ENCODE measurements at regions not wholly inside any gene's neighbourhood (a gene's known extent, or its start where the extent isn't known, plus 50 kb on each side); places are given as distances from the start of the nearest gene placed in this dataset.

DNA sequence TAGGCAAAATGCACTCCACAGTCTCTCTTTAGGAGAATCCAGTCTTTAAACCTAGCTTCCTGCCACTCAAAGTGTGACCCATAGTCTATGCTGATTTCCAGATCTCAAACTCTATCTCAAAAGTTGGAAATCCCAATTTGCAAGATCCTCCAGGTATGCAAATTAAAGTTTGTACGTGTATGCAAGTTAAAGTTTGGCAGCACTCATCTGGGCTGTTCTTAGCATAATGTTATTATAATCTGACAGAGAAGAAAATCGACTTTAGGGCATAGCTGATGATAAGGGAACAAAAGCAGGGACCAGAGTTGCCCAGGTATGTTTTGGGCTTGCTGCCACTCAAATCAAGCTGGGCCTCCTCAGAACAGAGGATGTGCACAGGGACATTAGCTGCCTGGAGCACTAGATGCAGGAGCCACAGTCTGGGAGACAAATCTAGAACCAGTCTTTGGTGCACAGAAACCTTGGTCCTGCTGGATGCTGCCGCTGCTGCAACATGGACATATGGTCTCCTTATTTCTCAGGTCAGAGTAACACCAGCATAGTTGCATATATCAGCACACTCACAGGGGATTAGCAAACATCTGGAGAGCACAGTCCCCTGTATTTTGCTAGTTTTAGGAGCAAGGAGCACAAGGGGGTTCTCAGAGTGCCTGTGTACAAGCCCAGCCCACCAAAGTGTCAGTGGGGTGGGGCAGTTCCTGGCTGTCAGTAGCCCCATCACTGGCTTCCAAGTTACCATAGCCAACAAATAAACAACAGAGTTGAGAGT lies 242.6 kb downstream of the TTC32 start:
- WGBS (ENCODE audit: insufficient coverage, low lambda C conversion rate), result no CpG with 5 or more reads among the region's 3 CpGs

DNA sequence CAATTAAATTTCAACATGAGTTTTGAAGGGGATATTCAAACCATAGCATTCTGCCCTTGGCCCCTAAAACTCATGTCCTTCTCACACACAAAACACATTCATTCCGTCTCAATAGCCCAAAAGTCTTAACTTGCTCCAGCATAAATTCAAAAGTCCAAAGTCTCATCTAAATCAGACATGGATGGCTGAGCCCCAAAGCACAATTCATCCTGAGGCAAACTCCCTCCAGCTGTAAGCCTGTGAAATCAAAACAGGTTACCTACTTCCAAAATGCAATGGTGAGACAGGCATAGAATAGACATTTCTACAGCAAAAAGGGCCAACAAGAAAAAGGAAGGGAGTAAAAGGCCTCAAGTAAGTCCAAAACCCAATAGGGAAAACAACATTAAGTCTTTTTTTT lies 245.8 kb downstream of the TTC32 start:
- H3K9me3 ChIP-seq (ENCODE audit: control insufficient read depth, low read depth, low read length), result no peaks in the 10 kb centered on the region
- H3K4me3 ChIP-seq (ENCODE audit: low read length), result no peak overlapping the region
- no peaks in the 10 kb centered on the region for H3K4me1 ChIP-seq (ENCODE audit: control insufficient read depth, insufficient read depth, low read length)
- no peak for DNase-seq
- no peaks in the 10 kb centered on the region for H3K27me3 ChIP-seq (ENCODE audit: control insufficient read depth, insufficient read depth, low read length)
- H3K27ac ChIP-seq (ENCODE audit: low read length), result no peak overlapping the region
- WGBS (ENCODE audit: insufficient coverage, low lambda C conversion rate), result 80% methylated on average over 1 of the region's 1 CpG
- H3K36me3 ChIP-seq (ENCODE audit: control insufficient read depth, insufficient read depth, low read length), result no peaks in the 10 kb centered on the region

More for the DNA sequence above, 242.6 kb downstream of the TTC32 start:
- no peaks in the 10 kb centered on the region for H3K4me1 ChIP-seq (ENCODE audit: control insufficient read depth, insufficient read depth, low read length)
- H3K4me3 ChIP-seq (ENCODE audit: low read length), result no peak overlapping the region
- no peaks in the 10 kb centered on the region for H3K9me3 ChIP-seq (ENCODE audit: control insufficient read depth, low read depth, low read length)
- no peak overlapping the region for H3K27ac ChIP-seq (ENCODE audit: low read length)
- DNase-seq, result no peak
- no peaks in the 10 kb centered on the region for H3K36me3 ChIP-seq (ENCODE audit: control insufficient read depth, insufficient read depth, low read length)
- no peaks in the 10 kb centered on the region for H3K27me3 ChIP-seq (ENCODE audit: control insufficient read depth, insufficient read depth, low read length)

- 100% methylated on average over 2 of the region's 9 CpGs for WGBS (ENCODE audit: insufficient coverage, low lambda C conversion rate)
Measured at GRCh38 chr2:19654310-19655090, 247.3 kb downstream of the TTC32 start.

GRCh38 chr2:19653509-19653908 lies 248.3 kb downstream of the TTC32 start:
- Histone ChIP-seq H3K27me3 (ENCODE audit: control insufficient read depth, insufficient read depth, low read length) (no peaks in the 10 kb centered on the region), H3K27ac (ENCODE audit: low read length) (no peak overlapping the region), H3K4me3 (ENCODE audit: low read length) (no peak overlapping the region), H3K36me3 (ENCODE audit: control insufficient read depth, insufficient read depth, low read length) (no peaks in the 10 kb centered on the region), H3K9me3 (ENCODE audit: control insufficient read depth, low read depth, low read length) (no peaks in the 10 kb centered on the region), H3K4me1 (ENCODE audit: control insufficient read depth, insufficient read depth, low read length) (no peaks in the 10 kb centered on the region)
- DNase-seq, result no peak
- WGBS (ENCODE audit: insufficient coverage, low lambda C conversion rate), result no CpG with 5 or more reads among the region's 10 CpGs

More at GRCh38 chr2:19654310-19655090, 247.3 kb downstream of the TTC32 start:
- no peaks in the 10 kb centered on the region for H3K4me1 ChIP-seq (ENCODE audit: control insufficient read depth, insufficient read depth, low read length)
- no peak for DNase-seq
- no peaks in the 10 kb centered on the region for H3K9me3 ChIP-seq (ENCODE audit: control insufficient read depth, low read depth, low read length)
- H3K27ac ChIP-seq (ENCODE audit: low read length), result no peak overlapping the region
- no peak overlapping the region for H3K4me3 ChIP-seq (ENCODE audit: low read length)
- H3K27me3 ChIP-seq (ENCODE audit: control insufficient read depth, insufficient read depth, low read length), result no peaks in the 10 kb centered on the region
- no peaks in the 10 kb centered on the region for H3K36me3 ChIP-seq (ENCODE audit: control insufficient read depth, insufficient read depth, low read length)

DNA sequence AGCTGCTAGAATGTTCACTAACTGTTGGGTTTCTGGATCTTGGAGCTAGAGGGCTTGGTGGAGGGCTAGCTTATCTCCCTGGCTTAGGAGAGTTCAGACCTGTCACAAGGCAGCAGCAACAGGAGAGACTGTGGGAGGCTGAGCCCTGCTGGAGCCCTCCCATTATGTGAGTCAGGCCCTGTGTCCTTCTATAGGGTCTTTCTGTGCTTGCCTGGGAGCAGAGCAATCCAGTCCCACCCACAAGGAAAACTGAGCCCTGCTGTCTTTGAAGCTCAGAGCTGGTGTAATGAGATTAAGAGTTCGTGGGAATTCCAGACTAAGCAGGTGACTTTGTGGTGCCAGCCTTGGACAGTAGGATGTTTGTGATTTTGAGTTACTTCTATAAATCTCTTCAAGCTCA lies 249.0 kb downstream of the TTC32 start:
- no CpG with 5 or more reads among the region's 1 CpG for WGBS (ENCODE audit: insufficient coverage, low lambda C conversion rate)
- no peaks in the 10 kb centered on the region for H3K9me3 ChIP-seq (ENCODE audit: control insufficient read depth, low read depth, low read length)
- H3K27me3 ChIP-seq (ENCODE audit: control insufficient read depth, insufficient read depth, low read length), result no peaks in the 10 kb centered on the region
- no peak for DNase-seq
- H3K36me3 ChIP-seq (ENCODE audit: control insufficient read depth, insufficient read depth, low read length), result no peaks in the 10 kb centered on the region
- H3K27ac ChIP-seq (ENCODE audit: low read length), result no peak overlapping the region
- H3K4me1 ChIP-seq (ENCODE audit: control insufficient read depth, insufficient read depth, low read length), result no peaks in the 10 kb centered on the region
- H3K4me3 ChIP-seq (ENCODE audit: low read length), result no peak overlapping the region

DNA sequence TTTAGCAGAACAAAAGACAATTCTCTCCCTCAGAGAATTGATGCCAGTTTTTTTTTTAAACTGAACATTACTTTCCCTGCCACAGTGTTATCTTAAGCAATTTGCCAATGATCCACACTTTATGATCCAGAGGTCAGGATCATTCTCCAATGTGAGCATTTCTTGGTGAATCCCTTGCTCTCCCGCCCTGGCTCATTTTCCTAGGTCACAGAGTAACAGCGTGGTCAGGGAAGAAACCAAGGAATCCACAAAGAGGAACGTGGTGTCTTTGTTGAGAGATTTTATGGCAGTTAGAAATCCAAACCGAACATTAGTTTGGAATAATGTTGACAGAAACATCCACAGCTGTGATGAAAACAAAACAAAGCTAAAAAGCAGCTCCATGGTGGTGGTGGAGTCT lies 250.3 kb downstream of the TTC32 start:
- H3K4me1 ChIP-seq (ENCODE audit: control insufficient read depth, insufficient read depth, low read length), result no peaks in the 10 kb centered on the region
- WGBS (ENCODE audit: insufficient coverage, low lambda C conversion rate), result 38% methylated on average over 1 of the region's 4 CpGs
- no peak overlapping the region for H3K4me3 ChIP-seq (ENCODE audit: low read length)
- H3K27me3 ChIP-seq (ENCODE audit: control insufficient read depth, insufficient read depth, low read length), result no peaks in the 10 kb centered on the region
- no peaks in the 10 kb centered on the region for H3K36me3 ChIP-seq (ENCODE audit: control insufficient read depth, insufficient read depth, low read length)
- no peak overlapping the region for H3K27ac ChIP-seq (ENCODE audit: low read length)
- no peak for DNase-seq
- no peaks in the 10 kb centered on the region for H3K9me3 ChIP-seq (ENCODE audit: control insufficient read depth, low read depth, low read length)

DNA sequence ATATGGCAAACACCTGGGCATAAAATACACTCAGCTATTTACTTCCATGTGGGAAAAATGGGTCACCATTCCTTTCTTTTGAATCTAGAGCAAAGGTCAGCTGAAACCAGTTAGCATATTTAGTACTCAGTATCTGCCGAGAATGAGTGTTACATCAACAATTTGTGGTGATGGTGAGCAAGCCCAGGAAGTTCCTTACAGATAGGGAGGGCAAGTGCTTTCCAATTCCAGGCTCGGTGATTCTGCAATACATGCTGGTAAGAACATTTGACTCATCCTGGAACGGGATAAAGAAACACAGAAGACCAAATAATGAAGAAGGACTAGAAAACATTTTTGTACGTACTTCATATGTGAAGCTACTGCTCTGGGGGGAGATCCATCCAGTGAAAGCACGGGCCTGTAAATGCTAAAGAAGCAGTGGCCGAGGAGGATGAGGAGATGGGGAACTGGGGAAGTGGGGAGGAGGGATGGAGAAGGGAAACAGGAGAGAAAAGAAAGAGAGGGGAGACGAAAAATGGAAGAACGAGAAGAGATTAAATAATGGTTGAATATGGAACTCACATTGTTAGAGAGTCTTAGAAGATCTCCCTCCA lies 251.9 kb downstream of the TTC32 start:
- H3K4me3 ChIP-seq (ENCODE audit: low read length), result no peak overlapping the region
- DNase-seq, result no peak
- no peaks in the 10 kb centered on the region for H3K36me3 ChIP-seq (ENCODE audit: control insufficient read depth, insufficient read depth, low read length)
- no peaks in the 10 kb centered on the region for H3K27me3 ChIP-seq (ENCODE audit: control insufficient read depth, insufficient read depth, low read length)
- H3K9me3 ChIP-seq (ENCODE audit: control insufficient read depth, low read depth, low read length), result no peaks in the 10 kb centered on the region
- no peak overlapping the region for H3K27ac ChIP-seq (ENCODE audit: low read length)
- WGBS (ENCODE audit: insufficient coverage, low lambda C conversion rate), result 88% methylated on average over 6 of the region's 8 CpGs
- H3K4me1 ChIP-seq (ENCODE audit: control insufficient read depth, insufficient read depth, low read length), result no peaks in the 10 kb centered on the region

DNA sequence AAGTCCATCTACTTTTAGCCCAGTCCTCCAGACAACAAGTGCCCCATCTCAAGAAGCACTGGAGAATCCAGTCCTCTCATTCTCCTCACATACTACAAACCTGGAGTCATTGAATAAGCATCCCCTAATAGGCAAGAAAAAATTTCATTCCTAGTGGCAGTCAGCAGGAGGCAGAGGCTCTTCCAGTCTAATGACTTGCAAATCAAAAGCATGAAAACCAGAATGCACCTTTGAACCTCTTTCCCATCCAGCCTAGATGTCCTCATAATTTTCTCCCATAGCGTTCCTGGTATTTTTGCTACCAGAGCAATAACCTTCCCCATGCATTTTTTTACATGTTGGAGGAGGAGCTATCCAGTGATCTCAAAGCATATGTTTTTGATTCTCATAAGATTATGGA lies 252.6 kb downstream of the TTC32 start:
- Histone ChIP-seq H3K27me3 (ENCODE audit: control insufficient read depth, insufficient read depth, low read length) (no peaks in the 10 kb centered on the region), H3K36me3 (ENCODE audit: control insufficient read depth, insufficient read depth, low read length) (no peaks in the 10 kb centered on the region), H3K4me1 (ENCODE audit: control insufficient read depth, insufficient read depth, low read length) (no peaks in the 10 kb centered on the region), H3K9me3 (ENCODE audit: control insufficient read depth, low read depth, low read length) (no peaks in the 10 kb centered on the region), H3K4me3 (ENCODE audit: low read length) (no peak overlapping the region), H3K27ac (ENCODE audit: low read length) (no peak overlapping the region)
- no peak for DNase-seq
- WGBS (ENCODE audit: insufficient coverage, low lambda C conversion rate), result no CpG with 5 or more reads among the region's 1 CpG

GRCh38 chr2:19648583-19648982 lies 253.2 kb downstream of the TTC32 start:
- Histone ChIP-seq H3K27me3 (ENCODE audit: control insufficient read depth, insufficient read depth, low read length) (no peaks in the 10 kb centered on the region), H3K4me1 (ENCODE audit: control insufficient read depth, insufficient read depth, low read length) (no peaks in the 10 kb centered on the region), H3K9me3 (ENCODE audit: control insufficient read depth, low read depth, low read length) (no peaks in the 10 kb centered on the region), H3K4me3 (ENCODE audit: low read length) (no peak overlapping the region), H3K27ac (ENCODE audit: low read length) (no peak overlapping the region), H3K36me3 (ENCODE audit: control insufficient read depth, insufficient read depth, low read length) (no peaks in the 10 kb centered on the region)
- WGBS (ENCODE audit: insufficient coverage, low lambda C conversion rate), result no CpG with 5 or more reads among the region's 1 CpG
- no peak for DNase-seq

DNA sequence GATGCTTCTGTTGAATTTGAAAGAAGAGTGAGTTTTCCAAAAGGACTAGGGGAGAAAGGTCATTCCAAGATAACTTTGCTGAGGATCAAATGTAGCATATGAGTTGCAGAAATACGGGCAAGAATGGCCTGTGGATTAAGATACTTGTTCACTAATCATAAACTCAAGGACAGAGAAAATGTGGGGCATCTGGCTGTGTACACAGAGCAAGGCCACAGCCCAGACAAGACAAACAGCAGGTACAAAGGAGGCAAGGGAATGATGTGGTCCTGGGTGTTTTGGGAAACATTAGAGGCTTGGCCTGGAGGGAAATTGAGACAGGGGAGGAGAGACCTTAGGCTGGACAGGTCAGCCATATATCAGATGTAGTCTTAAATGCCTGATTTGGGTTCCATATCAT lies 254.8 kb downstream of the TTC32 start:
- Histone ChIP-seq H3K4me3 (ENCODE audit: low read length) (no peak overlapping the region), H3K9me3 (ENCODE audit: control insufficient read depth, low read depth, low read length) (no peaks in the 10 kb centered on the region), H3K4me1 (ENCODE audit: control insufficient read depth, insufficient read depth, low read length) (no peaks in the 10 kb centered on the region), H3K27me3 (ENCODE audit: control insufficient read depth, insufficient read depth, low read length) (no peaks in the 10 kb centered on the region), H3K27ac (ENCODE audit: low read length) (no peak overlapping the region), H3K36me3 (ENCODE audit: control insufficient read depth, insufficient read depth, low read length) (no peaks in the 10 kb centered on the region)
- WGBS (ENCODE audit: insufficient coverage, low lambda C conversion rate), result 33% methylated on average over 1 of the region's 1 CpG
- DNase-seq, result no peak
